ENCODE measurements at regions not wholly inside any gene's neighbourhood (a gene's known extent, or its start where the extent isn't known, plus 50 kb on each side); places are given as distances from the start of the nearest gene placed in this dataset.

DNA sequence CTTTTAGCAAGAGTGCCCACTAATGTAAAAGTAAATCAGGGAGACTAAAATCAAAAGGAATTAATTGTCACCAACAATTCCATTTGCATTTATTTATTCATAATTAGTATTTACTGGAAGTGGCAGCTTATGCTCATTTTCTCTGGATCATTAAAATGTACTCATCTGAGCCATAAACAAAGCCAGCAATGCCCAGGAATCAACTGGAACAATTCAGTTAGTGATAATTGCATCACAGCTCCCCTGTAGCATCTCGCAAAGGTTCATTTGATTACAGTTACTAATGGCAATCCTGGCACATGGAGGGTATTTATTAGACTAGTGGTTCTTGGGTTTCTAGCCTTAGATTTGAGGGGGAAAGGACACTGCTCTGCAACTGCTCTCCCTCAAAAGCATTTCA lies 92.7 kb upstream of the C1orf21 start:
- TF ChIP-seq, protein P1, sequence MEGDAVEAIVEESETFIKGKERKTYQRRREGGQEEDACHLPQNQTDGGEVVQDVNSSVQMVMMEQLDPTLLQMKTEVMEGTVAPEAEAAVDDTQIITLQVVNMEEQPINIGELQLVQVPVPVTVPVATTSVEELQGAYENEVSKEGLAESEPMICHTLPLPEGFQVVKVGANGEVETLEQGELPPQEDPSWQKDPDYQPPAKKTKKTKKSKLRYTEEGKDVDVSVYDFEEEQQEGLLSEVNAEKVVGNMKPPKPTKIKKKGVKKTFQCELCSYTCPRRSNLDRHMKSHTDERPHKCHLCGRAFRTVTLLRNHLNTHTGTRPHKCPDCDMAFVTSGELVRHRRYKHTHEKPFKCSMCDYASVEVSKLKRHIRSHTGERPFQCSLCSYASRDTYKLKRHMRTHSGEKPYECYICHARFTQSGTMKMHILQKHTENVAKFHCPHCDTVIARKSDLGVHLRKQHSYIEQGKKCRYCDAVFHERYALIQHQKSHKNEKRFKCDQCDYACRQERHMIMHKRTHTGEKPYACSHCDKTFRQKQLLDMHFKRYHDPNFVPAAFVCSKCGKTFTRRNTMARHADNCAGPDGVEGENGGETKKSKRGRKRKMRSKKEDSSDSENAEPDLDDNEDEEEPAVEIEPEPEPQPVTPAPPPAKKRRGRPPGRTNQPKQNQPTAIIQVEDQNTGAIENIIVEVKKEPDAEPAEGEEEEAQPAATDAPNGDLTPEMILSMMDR (IDR thresholded peaks at IDR 0.05): no peak
- intact Hi-C loops (cut with DNase I): no loop called here
- no peaks in the 10 kb centered on the region for H3K27me3 ChIP-seq
- DNase-seq (no peak), ATAC-seq (no peak)
- H3K9me3 ChIP-seq: no peaks in the 10 kb centered on the region
- peaks cover 9% of the 10 kb centered on the region for H3K4me1 ChIP-seq
- H3K36me3 ChIP-seq: no peaks in the 10 kb centered on the region
- H3K4me3 ChIP-seq: no peak overlapping the region
- no peak overlapping the region for H3K27ac ChIP-seq

DNA sequence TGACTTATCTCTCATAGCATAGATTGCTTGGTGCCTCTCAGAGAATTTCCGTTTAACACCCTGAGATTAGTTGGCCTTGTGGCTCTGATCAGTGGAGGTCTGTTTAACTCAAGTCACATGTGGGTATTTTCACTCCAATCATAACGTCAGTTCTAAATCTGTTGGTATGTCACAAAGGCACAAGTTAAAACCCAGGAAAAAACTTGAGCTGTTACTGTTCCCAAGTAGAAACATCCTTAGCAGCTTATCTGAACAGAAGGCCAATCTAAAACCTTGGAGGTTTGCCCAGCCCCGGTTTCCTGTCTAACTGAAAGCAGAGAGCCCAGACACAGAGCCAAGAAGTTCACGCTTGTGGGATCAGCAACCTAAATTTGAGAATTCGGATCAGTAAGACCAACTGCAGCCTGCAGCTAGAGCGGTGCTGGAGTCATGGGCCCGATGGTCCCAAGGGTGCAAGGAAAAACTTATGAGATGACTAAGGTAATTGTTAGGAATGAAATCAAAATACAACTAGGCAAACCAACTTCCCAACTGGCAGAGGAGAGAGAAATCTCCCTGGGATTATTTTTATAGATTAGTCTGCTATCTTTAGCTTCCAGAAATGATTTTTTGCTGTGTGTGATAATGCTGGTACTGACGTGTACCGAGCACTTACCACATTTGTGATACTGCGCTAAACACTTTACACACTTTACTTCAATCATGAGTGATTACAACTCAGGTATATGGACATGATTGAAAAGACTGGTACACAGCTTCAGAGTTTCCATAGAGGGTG lies 90.2 kb upstream of the C1orf21 start:
- TF ChIP-seq, protein P1 (IDR thresholded peaks at IDR 0.05): no peak
- peak; percentile 66 for DNase-seq
- no peak overlapping the region for H3K4me3 ChIP-seq
- intact Hi-C loops (cut with DNase I): no loop called here
- no peaks in the 10 kb centered on the region for H3K27me3 ChIP-seq
- no peaks in the 10 kb centered on the region for H3K9me3 ChIP-seq
- ATAC-seq: peak; percentile 76
- H3K4me1 ChIP-seq: peaks cover 14% of the 10 kb centered on the region
- H3K36me3 ChIP-seq: no peaks in the 10 kb centered on the region
- peak overlapping the region; percentile 60 for H3K27ac ChIP-seq

DNA sequence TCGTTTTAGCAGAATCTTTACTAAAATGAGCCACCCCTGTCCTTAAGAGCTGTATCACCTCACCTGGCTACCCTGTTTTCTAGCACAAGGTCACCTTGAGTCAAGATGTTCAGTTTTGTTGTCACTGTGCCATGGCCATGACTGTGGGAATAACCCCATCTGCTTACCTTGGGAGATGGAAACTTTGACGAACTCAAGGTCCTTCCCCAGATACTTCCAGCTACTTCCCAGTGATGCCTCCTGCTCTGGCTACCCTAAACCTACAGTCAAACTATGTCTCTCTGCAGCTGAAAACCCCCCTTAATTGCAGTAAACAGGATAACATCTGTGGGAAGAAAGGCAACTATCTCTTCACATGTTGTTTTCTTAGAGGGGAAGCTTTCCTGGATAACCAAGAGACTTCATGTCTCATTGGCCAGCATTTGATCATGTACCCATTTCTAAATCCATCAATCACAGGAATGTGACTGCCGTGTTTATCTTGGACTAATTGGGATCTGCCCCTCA lies 89.5 kb upstream of the C1orf21 start:
- Histone ChIP-seq H3K4me3 (no peak overlapping the region), H3K9me3 (no peaks in the 10 kb centered on the region), H3K27me3 (no peaks in the 10 kb centered on the region), H3K36me3 (no peaks in the 10 kb centered on the region), H3K27ac (peak overlapping the region; percentile 60), H3K4me1 (peaks cover 14% of the 10 kb centered on the region)
- ATAC-seq (no peak), DNase-seq (no peak)
- intact Hi-C loops (cut with DNase I): no loop called here
- TF ChIP-seq, protein P1 (IDR thresholded peaks at IDR 0.05): no peak

DNA sequence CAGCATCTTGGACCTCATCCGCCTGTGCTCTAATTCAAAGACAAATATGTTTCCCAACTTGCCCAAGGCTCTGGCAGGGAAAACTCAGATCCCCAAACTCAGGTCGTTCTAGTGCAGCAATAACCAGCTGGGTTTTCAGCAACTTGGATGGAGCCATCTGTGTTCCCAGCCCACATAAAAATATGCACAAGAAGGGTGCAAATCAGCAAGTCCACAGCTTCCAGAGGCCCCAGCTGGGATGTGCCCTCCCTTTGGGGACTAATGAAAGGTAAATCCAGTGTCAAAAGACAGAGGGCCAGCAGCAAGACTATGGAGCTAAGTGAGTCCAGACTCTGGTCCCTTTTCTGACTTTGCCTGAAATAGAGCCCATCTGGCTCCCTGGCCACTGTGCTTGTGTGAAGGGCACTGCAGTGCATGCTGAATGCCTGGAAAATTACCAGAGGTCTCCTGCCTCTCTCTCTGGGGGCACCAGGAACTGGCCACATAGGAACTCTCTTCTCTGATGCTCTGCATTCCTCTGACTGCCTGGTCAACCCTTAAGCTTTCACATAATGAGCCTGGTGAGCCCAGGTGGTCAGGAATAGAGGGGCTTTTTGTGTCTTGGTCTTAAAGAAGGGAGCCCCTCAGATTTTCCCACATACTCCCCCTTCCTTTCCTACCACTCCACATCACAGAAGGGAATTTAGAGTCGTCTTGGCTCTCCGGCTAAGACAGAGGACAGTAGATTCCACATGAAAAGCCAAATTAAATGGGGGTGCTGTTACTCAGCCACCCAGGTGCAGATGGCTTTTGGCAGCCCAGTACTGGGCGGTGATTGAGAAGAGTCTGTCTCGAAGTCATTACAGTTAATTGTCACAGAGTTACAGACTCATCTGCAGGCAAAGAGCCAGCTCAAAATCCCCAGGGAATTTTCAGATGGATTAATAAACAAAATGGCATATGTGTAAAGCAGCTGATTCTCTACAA lies 88.1 kb upstream of the C1orf21 start:
- Histone ChIP-seq H3K27ac (no peak overlapping the region), H3K36me3 (no peaks in the 10 kb centered on the region), H3K4me1 (peaks cover 14% of the 10 kb centered on the region), H3K27me3 (no peaks in the 10 kb centered on the region), H3K9me3 (no peaks in the 10 kb centered on the region), H3K4me3 (no peak overlapping the region)
- DNase-seq (no peak), ATAC-seq (no peak)
- TF ChIP-seq, protein P1 (IDR thresholded peaks at IDR 0.05): no peak
- intact Hi-C loops (cut with DNase I): no loop called here

DNA sequence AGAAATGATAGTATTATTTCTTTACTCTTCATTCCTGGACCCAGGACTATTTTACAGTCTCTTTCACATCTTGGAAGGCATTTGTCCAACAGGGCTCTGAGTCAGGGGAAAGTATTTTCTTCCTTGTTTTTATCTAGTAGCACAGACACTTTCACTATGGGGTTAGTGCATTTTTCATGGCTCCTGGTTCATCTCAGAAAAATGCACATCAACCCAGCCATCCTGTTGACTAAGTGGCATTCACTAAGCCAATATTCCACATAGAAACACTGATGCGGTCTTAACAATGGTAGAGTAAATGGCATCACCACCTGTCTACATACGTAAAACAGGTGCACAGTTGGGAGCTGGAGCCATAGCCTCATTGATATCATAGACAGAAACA lies 87.4 kb upstream of the C1orf21 start:
- no peak for ATAC-seq
- Histone ChIP-seq H3K27ac (no peak overlapping the region), H3K36me3 (no peaks in the 10 kb centered on the region)

More for the DNA sequence above, 87.4 kb upstream of the C1orf21 start:
- H3K4me1 ChIP-seq: peaks cover 14% of the 10 kb centered on the region
- no peak for DNase-seq
- intact Hi-C loops (cut with DNase I): no loop called here
- H3K27me3 ChIP-seq: no peaks in the 10 kb centered on the region
- no peaks in the 10 kb centered on the region for H3K9me3 ChIP-seq
- no peak overlapping the region for H3K4me3 ChIP-seq
- TF ChIP-seq, protein P1 (IDR thresholded peaks at IDR 0.05): no peak

All from upper lobe of right lung (tissue), 1 donor.